SK-N-SH (cell line): ENCODE measurements at regions not wholly inside any gene's neighbourhood (a gene's known extent, or its start where the extent isn't known, plus 50 kb on each side); places are given as distances from the start of the nearest gene placed in this dataset.

Experiments
- CTCF ChIP-seq: fragments of 200-600 bp; sonication (generic); IDR thresholded peaks from 2 replicates; pipeline ENCODE4 v1.6.1; 2017; ENCODE audit warnings: antibody characterized with exemption, mild to moderate bottlenecking, moderate library complexity
- EP300 ChIP-seq, 2 experiments: IDR thresholded peaks; 2 replicates each; pipeline versions ENCODE4 v1.4.0 to v1.6.1; 2012; ENCODE audit warnings: borderline replicate concordance in 1 of 2, low read depth in 1 of 2, low read length in 1 of 2
- EZH2phosphoT487 ChIP-seq: fragments of 200-600 bp; sonication (generic); IDR thresholded peaks from 2 replicates; pipeline ENCODE4 v1.6.1; 2017; ENCODE audit warnings: low read depth, mixed run types, mild to moderate bottlenecking, antibody characterized with exemption, moderate library complexity, borderline replicate concordance
- GABPA ChIP-seq: IDR thresholded peaks from 2 replicates; pipeline ENCODE4 v1.4.0; 2012; ENCODE audit warnings: low read depth, mild to moderate bottlenecking
- JUND ChIP-seq: IDR thresholded peaks from 2 replicates; pipeline ENCODE4 v1.4.0; 2012
- RCOR1 ChIP-seq: fragments of 150-350 bp; IDR thresholded peaks from 2 replicates; pipeline ENCODE4 v1.6.1; 2017; ENCODE audit warnings: antibody characterized with exemption, low read length
- RFX5 ChIP-seq: IDR thresholded peaks from 2 replicates; pipeline ENCODE4 v1.6.1; 2012; ENCODE audit warnings: mild to moderate bottlenecking, improper control_type of control experiment, low read length
- SMC3 ChIP-seq: IDR thresholded peaks from 2 replicates; pipeline ENCODE4 v1.6.1; 2012; ENCODE audit warnings: low read depth, low read length, improper control_type of control experiment
- TAF1 ChIP-seq: IDR thresholded peaks from 2 replicates; pipeline ENCODE4 v1.6.1; 2012; ENCODE audit warnings: low read depth, mild to moderate bottlenecking, low read length, moderate library complexity, borderline replicate concordance
- TCF12 ChIP-seq: IDR thresholded peaks from 2 replicates; pipeline ENCODE4 v1.4.0; 2012
- USF1 ChIP-seq: IDR thresholded peaks from 2 replicates; pipeline ENCODE4 v1.4.0; 2012; ENCODE audit warnings: low read depth, borderline replicate concordance
- TF ChIP-seq, protein P1 (sequence below): IDR thresholded peaks from 2 replicates; pipeline ENCODE4 v1.6.1; 2012; ENCODE audit warnings: mild to moderate bottlenecking, low read depth, low read length, moderate library complexity
- TF ChIP-seq, protein P2 (sequence below): IDR thresholded peaks from 2 replicates; pipeline ENCODE4; 2012
- TF ChIP-seq, protein P3 (sequence below): IDR thresholded peaks from 2 replicates; pipeline ENCODE4 v1.4.0; 2012; ENCODE audit warnings: low read depth

DNA sequence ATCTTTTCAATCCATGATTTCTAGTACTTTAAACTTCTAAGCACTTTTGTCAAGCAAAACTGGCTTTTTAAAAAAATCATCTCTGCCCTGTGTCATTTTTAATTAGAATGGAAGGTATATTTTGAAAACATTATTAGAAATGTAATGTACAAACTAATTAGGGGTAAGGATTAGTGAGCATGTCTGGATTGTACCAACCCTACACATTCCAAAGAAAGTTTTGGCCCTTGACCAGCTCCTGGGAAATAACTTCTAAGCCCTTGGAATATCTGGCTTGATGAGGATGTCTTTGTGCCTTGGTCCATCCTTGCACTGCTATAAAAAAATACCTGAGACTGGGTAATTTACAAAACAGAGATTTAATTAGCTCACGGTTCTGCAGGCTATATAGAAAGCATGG lies 876.5 kb downstream of the RAPGEF2 start:
- TF ChIP-seq USF1, result no peak
- TF ChIP-seq TCF12, result no peak
- no peak for TF ChIP-seq EZH2phosphoT487
- TF ChIP-seq, protein P1, sequence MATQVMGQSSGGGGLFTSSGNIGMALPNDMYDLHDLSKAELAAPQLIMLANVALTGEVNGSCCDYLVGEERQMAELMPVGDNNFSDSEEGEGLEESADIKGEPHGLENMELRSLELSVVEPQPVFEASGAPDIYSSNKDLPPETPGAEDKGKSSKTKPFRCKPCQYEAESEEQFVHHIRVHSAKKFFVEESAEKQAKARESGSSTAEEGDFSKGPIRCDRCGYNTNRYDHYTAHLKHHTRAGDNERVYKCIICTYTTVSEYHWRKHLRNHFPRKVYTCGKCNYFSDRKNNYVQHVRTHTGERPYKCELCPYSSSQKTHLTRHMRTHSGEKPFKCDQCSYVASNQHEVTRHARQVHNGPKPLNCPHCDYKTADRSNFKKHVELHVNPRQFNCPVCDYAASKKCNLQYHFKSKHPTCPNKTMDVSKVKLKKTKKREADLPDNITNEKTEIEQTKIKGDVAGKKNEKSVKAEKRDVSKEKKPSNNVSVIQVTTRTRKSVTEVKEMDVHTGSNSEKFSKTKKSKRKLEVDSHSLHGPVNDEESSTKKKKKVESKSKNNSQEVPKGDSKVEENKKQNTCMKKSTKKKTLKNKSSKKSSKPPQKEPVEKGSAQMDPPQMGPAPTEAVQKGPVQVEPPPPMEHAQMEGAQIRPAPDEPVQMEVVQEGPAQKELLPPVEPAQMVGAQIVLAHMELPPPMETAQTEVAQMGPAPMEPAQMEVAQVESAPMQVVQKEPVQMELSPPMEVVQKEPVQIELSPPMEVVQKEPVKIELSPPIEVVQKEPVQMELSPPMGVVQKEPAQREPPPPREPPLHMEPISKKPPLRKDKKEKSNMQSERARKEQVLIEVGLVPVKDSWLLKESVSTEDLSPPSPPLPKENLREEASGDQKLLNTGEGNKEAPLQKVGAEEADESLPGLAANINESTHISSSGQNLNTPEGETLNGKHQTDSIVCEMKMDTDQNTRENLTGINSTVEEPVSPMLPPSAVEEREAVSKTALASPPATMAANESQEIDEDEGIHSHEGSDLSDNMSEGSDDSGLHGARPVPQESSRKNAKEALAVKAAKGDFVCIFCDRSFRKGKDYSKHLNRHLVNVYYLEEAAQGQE, result no peak
- TF ChIP-seq CTCF, result no peak
- TF ChIP-seq SMC3, result no peak
- TF ChIP-seq GABPA, result no peak
- no peak for TF ChIP-seq JUND
- TF ChIP-seq RCOR1, result no peak
- no peak for TF ChIP-seq TAF1
- TF ChIP-seq EP300 (IDR thresholded peaks at IDR 0.05; ENCODE audit: borderline replicate concordance in 1 of 2, low read depth in 1 of 2, low read length in 1 of 2), result no peak
- no peak for TF ChIP-seq RFX5
- TF ChIP-seq, protein P2, sequence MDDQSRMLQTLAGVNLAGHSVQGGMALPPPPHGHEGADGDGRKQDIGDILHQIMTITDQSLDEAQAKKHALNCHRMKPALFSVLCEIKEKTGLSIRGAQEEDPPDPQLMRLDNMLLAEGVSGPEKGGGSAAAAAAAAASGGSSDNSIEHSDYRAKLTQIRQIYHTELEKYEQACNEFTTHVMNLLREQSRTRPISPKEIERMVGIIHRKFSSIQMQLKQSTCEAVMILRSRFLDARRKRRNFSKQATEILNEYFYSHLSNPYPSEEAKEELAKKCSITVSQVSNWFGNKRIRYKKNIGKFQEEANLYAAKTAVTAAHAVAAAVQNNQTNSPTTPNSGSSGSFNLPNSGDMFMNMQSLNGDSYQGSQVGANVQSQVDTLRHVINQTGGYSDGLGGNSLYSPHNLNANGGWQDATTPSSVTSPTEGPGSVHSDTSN, result no peak
- TF ChIP-seq, protein P3, sequence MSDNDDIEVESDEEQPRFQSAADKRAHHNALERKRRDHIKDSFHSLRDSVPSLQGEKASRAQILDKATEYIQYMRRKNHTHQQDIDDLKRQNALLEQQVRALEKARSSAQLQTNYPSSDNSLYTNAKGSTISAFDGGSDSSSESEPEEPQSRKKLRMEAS, result no peak
